HG02970 (cell line): ENCODE measurements at regions not wholly inside any gene's neighbourhood (a gene's known extent, or its start where the extent isn't known, plus 50 kb on each side); places are given as distances from the start of the nearest gene placed in this dataset.

Experiments
- ATAC-seq: cut with Tn5 transposase; IDR thresholded peaks from one replicate; pipeline ENCODE4 v1.9.1; 2021; ENCODE audit warnings: mild to moderate bottlenecking, moderate library complexity, moderate number of reproducible peaks; ENCODE audit not compliant: unreplicated experiment, low FRiP score

- no peak for ATAC-seq
Measured at GRCh38 chr12:45102818-45103217, 51.9 kb upstream of the DBX2 start.

- no peak for ATAC-seq
Measured at GRCh38 chr12:45105996-45106395, 55.1 kb upstream of the DBX2 start.

GRCh38 chr12:45112306-45112705 is 61.4 kb upstream of the DBX2 start:
- no peak for ATAC-seq

GRCh38 chr12:45121224-45121623 is 70.3 kb upstream of the DBX2 start:
- ATAC-seq = no peak

GRCh38 chr12:45122768-45123380 is 72.0 kb upstream of the DBX2 start:
- no peak for ATAC-seq

GRCh38 chr12:45124485-45125155 is 73.7 kb upstream of the DBX2 start:
- no peak for ATAC-seq

GRCh38 chr12:45125997-45126396 is 75.1 kb upstream of the DBX2 start:
- ATAC-seq = no peak

- ATAC-seq = no peak
Measured at GRCh38 chr12:45128637-45129036, 77.7 kb upstream of the DBX2 start.

- ATAC-seq = peak; percentile 62
Measured at GRCh38 chr12:45130881-45131281, 80.0 kb upstream of the DBX2 start.

GRCh38 chr12:45131506-45131905 is 80.6 kb upstream of the DBX2 start:
- no peak for ATAC-seq

GRCh38 chr12:45138609-45139008 is 77.3 kb upstream of the ANO6 start:
- ATAC-seq = no peak

- ATAC-seq = no peak
Measured at GRCh38 chr12:45148006-45148405, 67.9 kb upstream of the ANO6 start.

- ATAC-seq = no peak
Measured at GRCh38 chr12:45148619-45149018, 67.3 kb upstream of the ANO6 start.

GRCh38 chr12:45165284-45165683 is 50.6 kb upstream of the ANO6 start:
- no peak for ATAC-seq

GRCh38 chr12:45166056-45166455 is 49.8 kb upstream of the ANO6 start:
- ATAC-seq = no peak
